HCT116 (cell line): ENCODE measurements at regions not wholly inside any gene's neighbourhood (a gene's known extent, or its start where the extent isn't known, plus 50 kb on each side); places are given as distances from the start of the nearest gene placed in this dataset.

Source experiments
- ATAC-seq: fragments of 200-7000 bp; cut with Tn5 transposase; 2 replicates; pipeline ENCODE4 v1.9.1; 2020; ENCODE audit warnings: mild to moderate bottlenecking, moderate library complexity
- BruUV-seq: library from RNA; stranded (reverse); fragments of 400-500 nt; replicated peaks from 2 replicates; lab custom pipeline; 2021; lab: Mats Ljungman, UMichigan
- CTCF ChIA-PET: fragments of 300-600 bp; sonication (Branson Sonifier 250); formaldehyde crosslinking; loops from one replicate; lab custom pipeline; 2021; ENCODE audit warnings: antibody characterized with exemption; lab: Charles Lee
- POLR2A ChIA-PET: fragments of 300-600, 350-600 bp; sonication (Branson Sonifier 250); formaldehyde crosslinking; loops from one replicate; lab custom pipeline; 2021; ENCODE audit warnings: antibody characterized with exemption; lab: Charles Lee
- RAD21 ChIA-PET, 2 experiments: fragments of 300-600 bp; sonication (Branson Sonifier 250); formaldehyde crosslinking; loops; one replicate each; lab custom pipeline; 2023; ENCODE audit warnings: low total read pairs in 2 of 2; ENCODE audit not compliant: uncharacterized antibody in 2 of 2, unreplicated experiment in 2 of 2, low non-redundant PET in 1 of 2; lab: Charles Lee
- DNase-seq: peaks from one replicate; pipeline ENCODE4 v3.0.0-alpha.2; 2010; ENCODE audit warnings: low read depth, low spot score
- H2AFZ ChIP-seq: fragments of 200-600 bp; shearing (Covaris generic), sonication (generic); 2 replicates; pipeline ENCODE4 v1.6.1; 2017; ENCODE audit warnings: low read depth, mixed run types, mixed read lengths, antibody characterized with exemption, low read length; ENCODE audit not compliant: poor library complexity, severe bottlenecking
- H3K27ac ChIP-seq: 2 replicates; pipeline ENCODE4 v1.5.1; 2012; ENCODE audit warnings: low read depth, low read length
- H3K27me3 ChIP-seq: fragments of 200-600 bp; sonication (generic); 2 replicates; pipeline ENCODE4 v1.6.1; 2016; ENCODE audit warnings: mixed run types, low read length, mixed read lengths; ENCODE audit not compliant: insufficient read depth
- H3K36me3 ChIP-seq, 2 experiments: fragments of 200-500 bp in 1 of 2; fragments of 200-600 bp in 1 of 2; sonication (Bioruptor generic) in 1 of 2; sonication (generic) in 1 of 2; 2 replicates each; pipeline versions ENCODE4 v1.5.1 to v1.6.1; 2014 to 2016; ENCODE audit warnings: low read length in 2 of 2, inconsistent platforms in 1 of 2, mixed read lengths in 1 of 2, mixed run types in 1 of 2; ENCODE audit not compliant: insufficient read depth in 2 of 2, control insufficient read depth in 1 of 2
- H3K4me1 ChIP-seq, 2 experiments: fragments of 200-600 bp in 1 of 2; sonication (generic) in 1 of 2; 2 replicates each; pipeline versions ENCODE4 v1.5.1 to v1.6.1; 2012 to 2017; ENCODE audit warnings: low read length in 2 of 2, inconsistent platforms in 1 of 2, mild to moderate bottlenecking in 1 of 2, mixed read lengths in 1 of 2, mixed run types in 1 of 2, moderate library complexity in 1 of 2; ENCODE audit not compliant: insufficient read depth in 2 of 2, control insufficient read depth in 1 of 2
- H3K4me2 ChIP-seq: fragments of 200-600 bp; sonication (generic); 2 replicates; pipeline ENCODE4 v1.6.1; 2017; ENCODE audit warnings: mixed run types, low read length, mixed read lengths
- H3K4me3 ChIP-seq, 2 experiments: fragments of 200-600 bp in 1 of 2; sonication (generic) in 1 of 2; replicated peaks in 1 of 2; 2 replicates each; pipeline ENCODE4 v1.5.1; 2011 to 2016; ENCODE audit warnings: low read length in 2 of 2, control low read depth in 1 of 2, low read depth in 1 of 2, mild to moderate bottlenecking in 1 of 2, mixed read lengths in 1 of 2, mixed run types in 1 of 2
- H3K79me2 ChIP-seq: fragments of 200-600 bp; sonication (generic); 2 replicates; pipeline ENCODE4 v1.6.1; 2017; ENCODE audit warnings: mild to moderate bottlenecking, mixed run types, low read length, moderate library complexity, mixed read lengths; ENCODE audit not compliant: insufficient read depth
- H3K9ac ChIP-seq: fragments of 200-600 bp; sonication (generic); 2 replicates; pipeline ENCODE4 v1.6.1; 2016; ENCODE audit warnings: low read length, mixed read lengths
- H3K9me2 ChIP-seq: fragments of 200-600 bp; sonication (generic), shearing (Covaris generic); 2 replicates; pipeline ENCODE4 v1.6.1; 2017; ENCODE audit warnings: mixed run types, mild to moderate bottlenecking, moderate library complexity; ENCODE audit not compliant: insufficient read depth
- H3K9me3 ChIP-seq, 2 experiments: fragments of 200-500 bp in 1 of 2; fragments of 200-600 bp in 1 of 2; sonication (Bioruptor generic) in 1 of 2; sonication (generic) in 1 of 2; 2 replicates each; pipeline ENCODE4 v1.6.1; 2014 to 2017; ENCODE audit warnings: low read length in 2 of 2, mixed read lengths in 2 of 2, inconsistent platforms in 1 of 2, low read depth in 1 of 2, mild to moderate bottlenecking in 1 of 2, mixed run types in 1 of 2, moderate library complexity in 1 of 2; ENCODE audit not compliant: control insufficient read depth in 1 of 2, insufficient read depth in 1 of 2
- H4K20me1 ChIP-seq: fragments of 200-600 bp; sonication (generic), shearing (Covaris generic); 2 replicates; pipeline ENCODE4 v1.6.1; 2017; ENCODE audit warnings: mixed run types, mild to moderate bottlenecking, moderate library complexity; ENCODE audit not compliant: insufficient read depth
- ATF3 ChIP-seq: IDR thresholded peaks from 2 replicates; pipeline ENCODE4 v1.6.1; 2012
- CBX3 ChIP-seq: IDR thresholded peaks from 2 replicates; pipeline ENCODE4 v1.6.1; 2012; ENCODE audit warnings: low read depth
- CEBPB ChIP-seq: IDR thresholded peaks from 2 replicates; pipeline ENCODE4 v1.6.1; 2012; ENCODE audit warnings: low read depth
- EGR1 ChIP-seq: IDR thresholded peaks from 2 replicates; pipeline ENCODE4 v1.6.1; 2012; ENCODE audit warnings: low read depth
- ELF1 ChIP-seq: IDR thresholded peaks from 2 replicates; pipeline ENCODE4 v1.6.1; 2012; ENCODE audit warnings: low read depth, borderline replicate concordance
- EZH2 ChIP-seq: fragments of 200-600 bp; sonication (generic); IDR thresholded peaks from 2 replicates; pipeline ENCODE4 v1.6.1; 2017; ENCODE audit warnings: antibody characterized with exemption, mixed run types
- EZH2phosphoT487 ChIP-seq: fragments of 200-600 bp; IDR thresholded peaks from 2 replicates; pipeline ENCODE4 v1.6.1; 2018; ENCODE audit warnings: antibody characterized with exemption, borderline replicate concordance
- FOSL1 ChIP-seq: IDR thresholded peaks from 2 replicates; pipeline ENCODE4 v1.6.1; 2012; ENCODE audit warnings: low read depth
- JUND ChIP-seq: IDR thresholded peaks from 2 replicates; pipeline ENCODE4 v1.6.1; 2012
- POLR2A ChIP-seq: IDR thresholded peaks from 2 replicates; pipeline ENCODE4 v1.7.0; 2011; ENCODE audit warnings: borderline replicate concordance; ENCODE audit not compliant: insufficient read depth, insufficient read length; ENCODE audit errors: extremely low read depth
- POLR2AphosphoS5 ChIP-seq: IDR thresholded peaks from 2 replicates; pipeline ENCODE4 v1.6.1; 2011; ENCODE audit warnings: mild to moderate bottlenecking, low read depth, low read length, moderate library complexity
- RAD21 ChIP-seq: IDR thresholded peaks from 2 replicates; pipeline ENCODE4 v1.6.1; 2012; ENCODE audit warnings: low read depth, mild to moderate bottlenecking
- REST ChIP-seq: IDR thresholded peaks from 2 replicates; pipeline ENCODE4 v1.6.1; 2012; ENCODE audit warnings: low read depth
- SIN3A ChIP-seq: IDR thresholded peaks from 2 replicates; pipeline ENCODE4 v1.6.1; 2012; ENCODE audit warnings: low read depth
- SP1 ChIP-seq: IDR thresholded peaks from 2 replicates; pipeline ENCODE4 v1.6.1; 2012; ENCODE audit warnings: low read depth
- SRF ChIP-seq: IDR thresholded peaks from 2 replicates; pipeline ENCODE4 v1.6.1; 2012; ENCODE audit warnings: low read depth
- TCF7L2 ChIP-seq: IDR thresholded peaks from 2 replicates; pipeline ENCODE4 v1.7.0; 2011; ENCODE audit warnings: borderline replicate concordance, inconsistent platforms; ENCODE audit not compliant: insufficient read depth, insufficient read length; ENCODE audit errors: extremely low read depth
- YY1 ChIP-seq: IDR thresholded peaks from 2 replicates; pipeline ENCODE4 v1.6.1; 2011; ENCODE audit warnings: low read length, low read depth, moderate library complexity, mild to moderate bottlenecking; ENCODE audit not compliant: insufficient replicate concordance; ENCODE audit errors: extremely low read depth
- ZFX ChIP-seq: fragments of 450-650 bp; IDR thresholded peaks from 2 replicates; pipeline ENCODE4 v1.6.1; 2017
- intact Hi-C: fragments of 100-400 bp; cut with micrococcal nuclease; formaldehyde crosslinking; loops from 2 replicates; pipeline ENCODE4 v1.10.0; 2022

GRCh38 chr3:178041931-178042330 is 494.3 kb upstream of the KCNMB2 start:
- H3K9me3 ChIP-seq = no peaks in the 10 kb centered on the region
- no TSS peak for BruUV-seq
- intact Hi-C loops = no loop called here
- no peak for TF ChIP-seq ZFX
- TF ChIP-seq EGR1 = no peak
- TF ChIP-seq SIN3A = no peak
- no peak for TF ChIP-seq EZH2phosphoT487
- no peak for TF ChIP-seq SRF
- no peak for TF ChIP-seq POLR2A
- TF ChIP-seq RAD21 = no peak
- no peak for TF ChIP-seq CBX3
- no peak for TF ChIP-seq TCF7L2
- no peak for TF ChIP-seq YY1
- TF ChIP-seq CEBPB = no peak
- TF ChIP-seq SP1 = no peak
- no peak for TF ChIP-seq ELF1
- TF ChIP-seq EZH2 = no peak
- TF ChIP-seq ATF3 = no peak
- no peak for TF ChIP-seq POLR2AphosphoS5
- no peak for TF ChIP-seq FOSL1
- no peak for TF ChIP-seq REST
- TF ChIP-seq JUND = no peak
- no peak overlapping the region for H3K4me3 ChIP-seq
- RAD21 ChIA-PET = no interaction called here
- no peaks in the 10 kb centered on the region for H4K20me1 ChIP-seq
- no peaks in the 10 kb centered on the region for H3K4me1 ChIP-seq
- no peaks in the 10 kb centered on the region for H3K27me3 ChIP-seq
- POLR2A ChIA-PET = no interaction called here
- ATAC-seq (no peak), DNase-seq (no peak)
- H2AFZ ChIP-seq = no peak overlapping the region
- H3K79me2 ChIP-seq = no peaks in the 10 kb centered on the region
- no peak overlapping the region for H3K27ac ChIP-seq
- H3K9me2 ChIP-seq = no peaks in the 10 kb centered on the region
- H3K36me3 ChIP-seq = no peaks in the 10 kb centered on the region
- no peak overlapping the region for H3K9ac ChIP-seq
- no peak overlapping the region for H3K4me2 ChIP-seq
- CTCF ChIA-PET = no interaction called here
